H1 (cell line): ENCODE measurements at regions not wholly inside any gene's neighbourhood (a gene's known extent, or its start where the extent isn't known, plus 50 kb on each side); places are given as distances from the start of the nearest gene placed in this dataset.

Source experiments
- ATF3 ChIP-seq: IDR thresholded peaks from 2 replicates; pipeline ENCODE4 v1.6.1; 2011; ENCODE audit warnings: low read depth, mild to moderate bottlenecking, low read length; ENCODE audit not compliant: insufficient read depth
- CBX5 ChIP-seq: fragments of 300-800, 300-1000 bp; sonication (generic); IDR thresholded peaks from 2 replicates; pipeline ENCODE4 v1.7.1; 2016; ENCODE audit warnings: antibody characterized with exemption, low read length, low read depth
- CBX8 ChIP-seq: fragments of 300-800, 300-1000 bp; sonication (generic); IDR thresholded peaks from 2 replicates; pipeline ENCODE4 v1.7.1; 2016; ENCODE audit warnings: low read depth, low read length, borderline replicate concordance
- CREB1 ChIP-seq: IDR thresholded peaks from 2 replicates; pipeline ENCODE4 v1.6.1; 2012; ENCODE audit warnings: inconsistent platforms
- CTCF ChIP-seq, 3 experiments: IDR thresholded peaks; 1 replicate in 2 of 3; 2 replicates in 1 of 3; pipeline versions ENCODE4 v1.5.1 to v1.6.1; 2011; ENCODE audit warnings: low read length in 3 of 3, mild to moderate bottlenecking in 3 of 3, inconsistent platforms in 2 of 3, low read depth in 1 of 3, moderate library complexity in 1 of 3; ENCODE audit not compliant: insufficient read depth in 1 of 3; ENCODE audit errors: control extremely low read depth in 1 of 3
- EZH2 ChIP-seq: fragments of 200-600 bp; sonication (generic); IDR thresholded peaks from 2 replicates; pipeline ENCODE4 v1.7.1; 2012; ENCODE audit warnings: low read depth, mild to moderate bottlenecking, moderate library complexity, low read length, inconsistent platforms; ENCODE audit not compliant: severe bottlenecking
- MAX ChIP-seq: IDR thresholded peaks from 2 replicates; pipeline ENCODE4 v1.6.1; 2012; ENCODE audit warnings: inconsistent platforms
- POLR2A ChIP-seq, 2 experiments: IDR thresholded peaks; 1 replicate in 1 of 2; 2 replicates in 1 of 2; pipeline ENCODE4 v1.6.1; 2011; ENCODE audit warnings: low read depth in 2 of 2, low read length in 2 of 2, mild to moderate bottlenecking in 2 of 2; ENCODE audit errors: control extremely low read depth in 1 of 2
- POLR2AphosphoS5 ChIP-seq: IDR thresholded peaks from 2 replicates; pipeline ENCODE4 v1.6.1; 2011; ENCODE audit warnings: low read depth, low read length
- RAD21 ChIP-seq, 2 experiments: IDR thresholded peaks in 1 of 2; conservative IDR thresholded peaks in 1 of 2; 2 replicates each; pipeline ENCODE4 v1.6.1; 2011; ENCODE audit warnings: low read depth in 2 of 2, low read length in 2 of 2, improper control_type of control experiment in 1 of 2, inconsistent platforms in 1 of 2, mild to moderate bottlenecking in 1 of 2, moderate library complexity in 1 of 2
- SIN3A ChIP-seq, 2 experiments: IDR thresholded peaks in 1 of 2; conservative IDR thresholded peaks in 1 of 2; 2 replicates each; pipeline ENCODE4 v1.6.1; 2011 to 2012; ENCODE audit warnings: low read length in 2 of 2, improper control_type of control experiment in 1 of 2, low read depth in 1 of 2, mild to moderate bottlenecking in 1 of 2
- SUZ12 ChIP-seq: fragments of 200-600 bp; sonication (generic); IDR thresholded peaks from 2 replicates; pipeline ENCODE4 v1.6.1; 2012; ENCODE audit warnings: mild to moderate bottlenecking, inconsistent platforms, low read length, moderate library complexity, mixed read lengths
- TAF1 ChIP-seq: IDR thresholded peaks from 2 replicates; pipeline ENCODE4 v1.6.1; 2011; ENCODE audit warnings: mild to moderate bottlenecking, low read depth, low read length

GRCh38 chr17:11029791-11030190 lies 191.9 kb upstream of the PIRT start:
- no peak for TF ChIP-seq CTCF (IDR thresholded peaks at IDR 0.05; ENCODE audit: control extremely low read depth in 1 of 3, insufficient read depth in 1 of 3, low read depth in 1 of 3, low read length in 3 of 3)
- TF ChIP-seq SIN3A (conservative IDR thresholded peaks at IDR 0.05 in 1 of 2, IDR thresholded peaks at IDR 0.05 in 1 of 2; ENCODE audit: low read depth in 1 of 2, low read length in 2 of 2) = no peak
- no peak for TF ChIP-seq TAF1
- no peak for TF ChIP-seq CBX5
- TF ChIP-seq ATF3 = no peak
- TF ChIP-seq SUZ12 = no peak
- no peak for TF ChIP-seq POLR2AphosphoS5
- TF ChIP-seq RAD21 (IDR thresholded peaks at IDR 0.05 in 1 of 2, conservative IDR thresholded peaks at IDR 0.05 in 1 of 2; ENCODE audit: low read depth in 2 of 2, low read length in 2 of 2) = no peak
- no peak for TF ChIP-seq POLR2A (IDR thresholded peaks at IDR 0.05; ENCODE audit: control extremely low read depth in 1 of 2, low read depth in 2 of 2, low read length in 2 of 2)
- TF ChIP-seq CREB1 = no peak
- TF ChIP-seq EZH2 = no peak
- no peak for TF ChIP-seq MAX
- TF ChIP-seq CBX8 = no peak
